ENCODE measurements at regions not wholly inside any gene's neighbourhood (a gene's known extent, or its start where the extent isn't known, plus 50 kb on each side); places are given as distances from the start of the nearest gene placed in this dataset.

- DNase-seq, result no peak
These were observed 51.5 kb upstream of the NOTCH1 start for GRCh38 chr9:136597141-136597885.

GRCh38 chr9:136596630-136597031 is 50.8 kb upstream of the NOTCH1 start:
- DNase-seq, result no peak

GRCh38 chr9:136596217-136596616 is 50.4 kb upstream of the NOTCH1 start:
- DNase-seq, result no peak

GRCh38 chr9:136595245-136596153 is 49.7 kb upstream of the NOTCH1 start:
- no peak for DNase-seq
